GM12872 (cell line): ENCODE measurements at regions not wholly inside any gene's neighbourhood (a gene's known extent, or its start where the extent isn't known, plus 50 kb on each side); places are given as distances from the start of the nearest gene placed in this dataset.

Source experiments
- CTCF ChIP-seq: IDR thresholded peaks from 3 replicates; pipeline ENCODE4 v1.5.1; 2011; ENCODE audit warnings: low read depth, mild to moderate bottlenecking, low read length, moderate library complexity; ENCODE audit not compliant: insufficient read depth

- TF ChIP-seq CTCF, result no peak
Observed at GRCh38 chr12:19657118-19657731, 217.9 kb downstream of the AEBP2 start.

- TF ChIP-seq CTCF, result no peak
Observed at GRCh38 chr12:19657732-19658130, 218.4 kb downstream of the AEBP2 start.

- TF ChIP-seq CTCF, result no peak
Observed at GRCh38 chr12:19659086-19659485, 219.8 kb downstream of the AEBP2 start.

- no peak for TF ChIP-seq CTCF
Observed at GRCh38 chr12:19659501-19659900, 220.2 kb downstream of the AEBP2 start.

GRCh38 chr12:19665121-19665900, 226.0 kb downstream of the AEBP2 start:
- no peak for TF ChIP-seq CTCF

- TF ChIP-seq CTCF, result no peak
Observed at GRCh38 chr12:19666070-19666469, 226.8 kb downstream of the AEBP2 start.

GRCh38 chr12:19669793-19670192, 230.5 kb downstream of the AEBP2 start:
- no peak for TF ChIP-seq CTCF
